ENCODE measurements at regions not wholly inside any gene's neighbourhood (a gene's known extent, or its start where the extent isn't known, plus 50 kb on each side); places are given as distances from the start of the nearest gene placed in this dataset.

DNA sequence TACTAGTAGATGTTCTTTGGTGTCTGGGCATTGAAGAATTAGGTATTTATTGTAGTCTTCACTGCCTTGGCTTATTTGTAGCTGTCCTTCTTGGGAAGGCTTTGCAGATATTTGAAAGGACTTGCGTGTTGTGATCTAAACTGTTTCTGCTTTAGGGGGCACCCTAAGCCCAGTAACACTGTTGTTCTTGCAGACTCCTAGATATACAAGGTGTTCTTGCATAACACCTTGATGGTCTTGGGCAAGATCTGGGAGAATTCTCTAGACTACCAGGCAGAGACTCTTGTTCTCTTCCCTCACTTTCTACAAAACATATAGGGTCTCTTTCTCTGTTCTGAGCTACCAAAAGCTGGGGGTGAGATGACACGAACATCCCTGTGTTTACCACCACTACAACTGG is 179.1 kb downstream of the FAM170A start:
- Mint-ChIP-seq H3K9me3 (peaks cover 1 to 14% of the 10 kb centered on the region in 2 donors), H3K27ac (no peak overlapping the region), H3K4me1 (ENCODE audit: low read depth) (no peaks in the 10 kb centered on the region), H3K4me3 (no peak overlapping the region), H3K36me3 (ENCODE audit: insufficient read depth in 2 of 2) (peaks cover 0 to 1% of the 10 kb centered on the region in 2 donors), H3K27me3 (ENCODE audit: low read depth) (no peaks in the 10 kb centered on the region)
- DNase-seq = no peak
- no peak for ATAC-seq (replicated peaks in 1 of 2)

DNA sequence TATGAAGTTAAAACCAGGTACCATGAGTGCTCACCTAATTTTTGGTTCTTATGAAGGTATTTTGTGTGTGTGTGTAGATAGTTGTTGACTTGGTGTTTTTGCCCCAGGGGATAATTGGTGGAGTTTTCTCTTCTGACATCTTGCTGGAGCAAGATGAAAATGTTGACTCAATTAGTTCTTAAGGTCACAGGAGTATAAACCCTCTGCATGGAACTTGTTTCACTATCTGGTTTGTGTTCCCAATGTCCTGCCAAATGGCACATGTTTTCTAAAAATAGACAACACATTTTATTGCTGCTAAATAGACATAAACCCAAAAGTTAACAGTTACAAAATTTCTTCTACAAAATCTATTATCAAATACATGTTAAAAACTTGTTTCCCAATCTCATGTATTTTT is 180.9 kb downstream of the FAM170A start:
- no peak overlapping the region for H3K27ac Mint-ChIP-seq
- ATAC-seq (replicated peaks in 1 of 2) (no peak), DNase-seq (no peak)
- H3K27me3 Mint-ChIP-seq (ENCODE audit: low read depth) = no peaks in the 10 kb centered on the region
- no peaks in the 10 kb centered on the region for H3K4me1 Mint-ChIP-seq (ENCODE audit: low read depth)
- H3K9me3 Mint-ChIP-seq = peaks cover 1 to 12% of the 10 kb centered on the region in 2 donors
- peaks cover 0 to 1% of the 10 kb centered on the region in 2 donors for H3K36me3 Mint-ChIP-seq (ENCODE audit: insufficient read depth in 2 of 2)
- no peak overlapping the region for H3K4me3 Mint-ChIP-seq

- ATAC-seq (replicated peaks in 1 of 2) (no peak), DNase-seq (no peak)
- H3K27me3 Mint-ChIP-seq (ENCODE audit: low read depth) = no peaks in the 10 kb centered on the region
- no peaks in the 10 kb centered on the region for H3K4me1 Mint-ChIP-seq (ENCODE audit: low read depth)
- H3K9me3 Mint-ChIP-seq = peaks cover 0 to 12% of the 10 kb centered on the region in 2 donors
- H3K4me3 Mint-ChIP-seq = no peak overlapping the region
- peaks cover 0 to 1% of the 10 kb centered on the region in 2 donors for H3K36me3 Mint-ChIP-seq (ENCODE audit: insufficient read depth in 2 of 2)
- no peak overlapping the region for H3K27ac Mint-ChIP-seq
Measured at GRCh38 chr5:119811458-119811857, 182.1 kb downstream of the FAM170A start.

DNA sequence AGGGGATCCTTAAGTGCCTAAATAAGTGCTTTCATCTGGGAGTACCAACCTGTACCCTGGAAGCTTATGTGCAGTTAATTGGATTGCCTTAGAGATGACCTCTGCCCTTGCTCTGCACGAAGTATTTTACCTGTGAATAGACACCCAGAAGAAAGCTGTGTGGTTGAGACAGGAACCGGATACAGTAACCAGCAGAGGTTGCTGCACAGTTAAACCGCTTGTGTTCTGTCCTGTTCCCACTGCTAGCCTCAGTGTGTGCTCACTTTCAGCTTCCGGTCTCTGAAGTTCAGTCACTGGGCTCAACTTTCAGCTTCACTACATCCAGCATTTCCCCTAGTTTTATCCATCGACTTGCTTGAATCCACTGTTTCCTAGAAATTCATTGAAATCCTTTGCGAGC is 185.3 kb downstream of the FAM170A start:
- no peaks in the 10 kb centered on the region for H3K27me3 Mint-ChIP-seq (ENCODE audit: low read depth)
- H3K4me3 Mint-ChIP-seq = no peak overlapping the region
- H3K9me3 Mint-ChIP-seq = peaks cover 0 to 2% of the 10 kb centered on the region in 2 donors
- no peak overlapping the region for H3K27ac Mint-ChIP-seq
- H3K36me3 Mint-ChIP-seq (ENCODE audit: insufficient read depth in 2 of 2) = no peaks in the 10 kb centered on the region
- no peaks in the 10 kb centered on the region for H3K4me1 Mint-ChIP-seq (ENCODE audit: low read depth)
- ATAC-seq (replicated peaks in 1 of 2) (no peak), DNase-seq (no peak)

DNA sequence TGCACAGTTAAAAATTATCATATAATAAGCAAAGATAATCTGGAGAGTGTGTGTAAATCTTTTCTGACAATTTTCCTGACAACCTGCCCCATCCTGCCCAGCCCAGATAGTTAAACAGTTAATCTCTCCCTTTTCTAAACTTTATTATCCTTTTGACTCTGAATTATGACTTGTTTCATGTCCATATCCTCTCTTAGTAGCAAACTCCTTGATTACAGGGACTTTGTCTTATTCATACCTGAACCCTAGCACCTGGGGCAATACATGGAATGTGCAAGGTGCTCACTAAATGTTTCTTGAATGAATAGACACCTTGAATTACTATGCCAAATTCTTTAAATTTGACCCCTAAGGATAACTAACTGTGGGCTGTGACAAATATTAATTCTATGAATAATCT is 186.7 kb downstream of the FAM170A start:
- DNase-seq (no peak), ATAC-seq (replicated peaks in 1 of 2) (no peak)
- no peaks in the 10 kb centered on the region for H3K9me3 Mint-ChIP-seq
- no peaks in the 10 kb centered on the region for H3K36me3 Mint-ChIP-seq (ENCODE audit: insufficient read depth in 2 of 2)
- no peaks in the 10 kb centered on the region for H3K27me3 Mint-ChIP-seq (ENCODE audit: low read depth)
- no peak overlapping the region for H3K4me3 Mint-ChIP-seq
- H3K27ac Mint-ChIP-seq = no peak overlapping the region
- no peaks in the 10 kb centered on the region for H3K4me1 Mint-ChIP-seq (ENCODE audit: low read depth)

DNA sequence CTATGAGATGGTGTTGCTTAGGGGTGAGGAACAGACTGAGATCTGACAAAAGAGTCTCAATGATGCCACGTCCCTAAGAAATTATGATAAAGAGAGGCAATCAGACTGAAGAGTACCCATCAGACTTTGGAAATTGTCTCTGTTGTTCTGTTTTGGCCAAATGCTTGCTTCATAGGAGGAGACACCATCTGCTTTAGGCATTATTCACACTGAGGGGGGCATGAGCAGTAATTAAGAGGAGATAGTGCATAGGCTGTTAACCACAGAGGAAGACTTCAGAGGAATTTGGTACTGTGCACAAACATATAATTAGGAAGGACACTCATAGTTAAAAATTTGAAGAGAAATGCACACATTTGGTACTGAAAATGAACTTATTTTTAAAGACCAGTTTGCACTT is 190.7 kb downstream of the FAM170A start:
- H3K27me3 Mint-ChIP-seq (ENCODE audit: low read depth) = no peaks in the 10 kb centered on the region
- H3K27ac Mint-ChIP-seq = no peak overlapping the region
- no peak for ATAC-seq (replicated peaks in 1 of 2)
- no peaks in the 10 kb centered on the region for H3K9me3 Mint-ChIP-seq
- no peak overlapping the region for H3K4me3 Mint-ChIP-seq
- no peak for DNase-seq
- no peaks in the 10 kb centered on the region for H3K4me1 Mint-ChIP-seq (ENCODE audit: low read depth)
- no peaks in the 10 kb centered on the region for H3K36me3 Mint-ChIP-seq (ENCODE audit: insufficient read depth in 2 of 2)

DNA sequence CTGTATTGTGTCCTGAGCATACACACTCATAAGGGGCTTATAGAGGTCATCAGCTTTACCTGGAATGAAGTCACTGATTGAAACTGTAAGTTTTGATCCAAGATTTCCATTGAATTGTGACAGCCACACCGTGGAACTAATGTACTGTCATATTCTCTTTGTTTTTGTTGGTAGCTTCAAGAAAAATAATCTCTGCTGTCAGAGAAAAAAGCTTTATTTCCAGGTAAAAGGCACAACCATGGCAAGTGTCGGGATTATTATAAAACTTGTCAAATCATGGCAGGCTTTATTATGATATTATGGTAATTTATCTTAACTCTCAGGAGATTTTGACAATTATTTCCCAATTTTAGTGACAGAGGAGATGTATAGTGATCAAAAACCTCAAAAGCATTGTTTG is 191.2 kb downstream of the FAM170A start:
- Mint-ChIP-seq H3K9me3 (no peaks in the 10 kb centered on the region), H3K4me1 (ENCODE audit: low read depth) (no peaks in the 10 kb centered on the region), H3K27me3 (ENCODE audit: low read depth) (no peaks in the 10 kb centered on the region), H3K27ac (no peak overlapping the region), H3K36me3 (ENCODE audit: insufficient read depth in 2 of 2) (no peaks in the 10 kb centered on the region), H3K4me3 (no peak overlapping the region)
- ATAC-seq (replicated peaks in 1 of 2) (no peak), DNase-seq (no peak)

DNA sequence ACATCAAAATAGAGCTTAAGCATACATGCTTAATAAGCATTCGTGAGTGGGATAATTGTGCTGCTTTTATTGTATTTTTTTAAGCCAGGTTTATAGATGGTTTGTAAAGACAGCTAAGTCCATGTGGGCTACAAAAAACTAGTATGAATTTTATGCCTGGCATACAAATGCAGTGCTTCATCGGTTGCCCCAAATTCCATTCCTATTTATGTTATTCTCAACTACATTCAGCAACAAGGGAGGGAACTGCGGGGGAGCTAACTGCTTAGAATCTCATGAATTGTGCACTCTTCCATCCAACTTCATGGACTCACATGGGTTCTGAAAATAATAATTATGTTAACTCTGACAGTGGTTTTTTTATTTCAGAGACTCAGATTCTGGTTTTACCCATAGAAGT is 199.2 kb downstream of the FAM170A start:
- no peaks in the 10 kb centered on the region for H3K9me3 Mint-ChIP-seq
- no peak overlapping the region for H3K4me3 Mint-ChIP-seq
- ATAC-seq (replicated peaks in 1 of 2) = no peak
- no peak overlapping the region for H3K27ac Mint-ChIP-seq
- H3K27me3 Mint-ChIP-seq (ENCODE audit: low read depth) = no peaks in the 10 kb centered on the region
- no peak for DNase-seq
- H3K36me3 Mint-ChIP-seq (ENCODE audit: insufficient read depth in 2 of 2) = no peaks in the 10 kb centered on the region
- H3K4me1 Mint-ChIP-seq (ENCODE audit: low read depth) = no peaks in the 10 kb centered on the region

DNA sequence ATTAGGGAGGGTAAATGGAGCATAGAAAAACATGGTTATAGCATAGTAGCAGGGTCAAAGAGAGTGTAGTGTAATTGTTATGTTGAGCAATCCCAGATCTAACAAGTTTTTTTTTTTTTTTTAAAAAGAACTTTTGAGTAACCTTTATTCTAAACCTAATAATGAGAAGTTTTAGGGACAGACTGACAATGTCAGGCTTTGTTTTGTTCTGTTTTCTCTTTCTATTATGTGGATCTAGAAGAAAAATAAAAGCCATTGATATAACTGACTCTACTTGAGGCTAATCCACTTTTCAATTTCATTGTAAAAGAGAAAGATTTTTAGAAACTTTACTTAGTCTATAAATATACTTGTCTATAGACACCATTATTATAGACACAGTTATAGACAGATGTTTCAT is 200.0 kb downstream of the FAM170A start:
- H3K36me3 Mint-ChIP-seq (ENCODE audit: insufficient read depth in 2 of 2) = no peaks in the 10 kb centered on the region
- H3K9me3 Mint-ChIP-seq = no peaks in the 10 kb centered on the region
- ATAC-seq (replicated peaks in 1 of 2) (no peak), DNase-seq (no peak)
- no peak overlapping the region for H3K27ac Mint-ChIP-seq
- H3K27me3 Mint-ChIP-seq (ENCODE audit: low read depth) = no peaks in the 10 kb centered on the region
- H3K4me3 Mint-ChIP-seq = no peak overlapping the region
- H3K4me1 Mint-ChIP-seq (ENCODE audit: low read depth) = no peaks in the 10 kb centered on the region

DNA sequence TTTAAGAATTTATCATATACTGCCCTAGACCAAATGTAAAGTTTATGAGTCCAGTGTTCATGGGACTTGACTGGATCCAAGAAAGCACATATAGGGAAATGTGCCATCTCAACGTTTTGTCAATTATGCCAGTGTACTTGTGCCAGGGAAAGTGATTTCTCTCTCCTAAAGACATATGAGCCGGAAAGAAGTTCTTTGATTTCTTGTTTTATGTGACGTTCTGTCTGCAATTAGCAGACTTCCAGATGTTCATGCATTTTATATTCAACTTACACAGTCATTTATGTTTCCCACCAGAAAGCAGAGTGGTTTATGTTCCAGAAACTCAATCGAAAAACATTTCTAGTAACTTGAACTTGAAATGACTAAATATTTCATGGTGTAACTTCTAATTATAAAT is 203.8 kb downstream of the FAM170A start:
- Mint-ChIP-seq H3K4me1 (ENCODE audit: low read depth) (no peaks in the 10 kb centered on the region), H3K4me3 (no peak overlapping the region), H3K27ac (no peak overlapping the region), H3K27me3 (ENCODE audit: low read depth) (no peaks in the 10 kb centered on the region), H3K9me3 (peaks cover 2 to 6% of the 10 kb centered on the region in 2 donors), H3K36me3 (ENCODE audit: insufficient read depth in 2 of 2) (no peaks in the 10 kb centered on the region)
- ATAC-seq (replicated peaks in 1 of 2) (no peak), DNase-seq (no peak)

DNA sequence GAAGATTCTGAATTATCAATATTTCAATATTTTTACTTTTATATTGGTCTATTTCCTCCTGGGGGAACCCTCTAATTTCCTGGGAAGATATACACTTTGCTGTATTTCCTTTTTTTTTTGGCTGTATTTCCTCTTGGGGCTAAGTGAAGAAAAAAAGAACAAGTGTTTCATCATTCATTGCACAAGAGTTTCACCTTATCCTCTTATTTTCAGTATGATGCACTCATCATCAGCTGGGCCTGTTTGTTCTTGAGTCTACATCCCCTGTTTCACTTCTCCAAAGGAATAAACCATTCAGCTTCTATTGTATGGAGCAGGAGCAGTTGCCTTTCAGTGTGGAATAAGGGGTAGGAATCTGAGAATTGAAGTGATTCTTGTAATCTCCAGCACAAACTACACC is 210.8 kb downstream of the FAM170A start:
- DNase-seq (no peak), ATAC-seq (replicated peaks in 1 of 2) (no peak)
- Mint-ChIP-seq H3K27me3 (ENCODE audit: low read depth) (no peaks in the 10 kb centered on the region), H3K27ac (no peak overlapping the region), H3K9me3 (peaks cover 9 to 12% of the 10 kb centered on the region in 2 donors), H3K4me3 (no peak overlapping the region), H3K4me1 (ENCODE audit: low read depth) (no peaks in the 10 kb centered on the region), H3K36me3 (ENCODE audit: insufficient read depth in 2 of 2) (no peaks in the 10 kb centered on the region)

GRCh38 chr5:119852140-119852539 is 222.8 kb downstream of the FAM170A start:
- Mint-ChIP-seq H3K36me3 (ENCODE audit: insufficient read depth in 2 of 2) (peaks cover 0 to 1% of the 10 kb centered on the region in 2 donors), H3K4me1 (ENCODE audit: low read depth) (no peaks in the 10 kb centered on the region), H3K27ac (no peak overlapping the region), H3K9me3 (peaks cover 0 to 2% of the 10 kb centered on the region in 2 donors), H3K27me3 (ENCODE audit: low read depth) (no peaks in the 10 kb centered on the region), H3K4me3 (no peak overlapping the region)
- DNase-seq (no peak), ATAC-seq (replicated peaks in 1 of 2) (no peak)

- Mint-ChIP-seq H3K27ac (no peak overlapping the region), H3K9me3 (peaks cover 0 to 3% of the 10 kb centered on the region in 2 donors), H3K27me3 (ENCODE audit: low read depth) (no peaks in the 10 kb centered on the region), H3K4me3 (no peak overlapping the region), H3K36me3 (ENCODE audit: insufficient read depth in 2 of 2) (no peaks in the 10 kb centered on the region), H3K4me1 (ENCODE audit: low read depth) (no peaks in the 10 kb centered on the region)
- DNase-seq (no peak), ATAC-seq (replicated peaks in 1 of 2) (no peak)
Measured at GRCh38 chr5:119860463-119860862, 231.1 kb downstream of the FAM170A start.

GRCh38 chr5:119862619-119863018 is 233.3 kb downstream of the FAM170A start:
- Mint-ChIP-seq H3K9me3 (peaks cover 0 to 3% of the 10 kb centered on the region in 2 donors), H3K36me3 (ENCODE audit: insufficient read depth in 2 of 2) (no peaks in the 10 kb centered on the region), H3K27ac (no peak overlapping the region), H3K27me3 (ENCODE audit: low read depth) (no peaks in the 10 kb centered on the region), H3K4me3 (no peak overlapping the region), H3K4me1 (ENCODE audit: low read depth) (no peaks in the 10 kb centered on the region)
- DNase-seq = no peak
- no peak for ATAC-seq (replicated peaks in 1 of 2)
